PC-9 (cell line): ENCODE measurements at regions not wholly inside any gene's neighbourhood (a gene's known extent, or its start where the extent isn't known, plus 50 kb on each side); places are given as distances from the start of the nearest gene placed in this dataset.

ENCODE experiments used
- EZH2 ChIP-seq: fragments of 200-600 bp; sonication (generic); IDR thresholded peaks from 2 replicates; pipeline ENCODE4 v1.8.0; 2017; ENCODE audit warnings: antibody characterized with exemption, low read depth
- TF ChIP-seq, protein P1 (sequence below): fragments of 200-600 bp; sonication (generic); conservative IDR thresholded peaks from 2 replicates; pipeline ENCODE4 v1.6.1; 2017; ENCODE audit warnings: mixed run types, antibody characterized with exemption, mild to moderate bottlenecking, moderate library complexity

DNA sequence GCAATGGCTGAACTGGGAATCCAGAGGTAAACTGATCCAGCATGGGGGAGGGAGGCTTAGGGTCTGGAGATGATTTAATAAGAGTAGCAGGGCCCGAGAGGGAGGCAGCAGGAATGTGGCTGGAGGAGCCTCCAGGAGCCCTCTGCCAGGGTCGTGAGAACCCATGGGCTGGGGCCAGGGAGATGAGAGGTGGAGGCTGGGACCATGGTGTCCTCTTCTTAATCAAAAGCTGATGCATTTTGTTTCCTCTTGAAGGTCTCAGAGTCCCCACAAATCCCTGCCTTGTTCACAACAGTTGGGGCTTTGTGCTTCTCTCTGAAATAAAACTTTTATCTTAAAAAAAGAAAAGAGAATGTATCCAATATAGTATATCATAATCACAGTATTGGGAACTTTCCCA lies 123.7 kb upstream of the ZNF516 start:
- TF ChIP-seq, protein P1, sequence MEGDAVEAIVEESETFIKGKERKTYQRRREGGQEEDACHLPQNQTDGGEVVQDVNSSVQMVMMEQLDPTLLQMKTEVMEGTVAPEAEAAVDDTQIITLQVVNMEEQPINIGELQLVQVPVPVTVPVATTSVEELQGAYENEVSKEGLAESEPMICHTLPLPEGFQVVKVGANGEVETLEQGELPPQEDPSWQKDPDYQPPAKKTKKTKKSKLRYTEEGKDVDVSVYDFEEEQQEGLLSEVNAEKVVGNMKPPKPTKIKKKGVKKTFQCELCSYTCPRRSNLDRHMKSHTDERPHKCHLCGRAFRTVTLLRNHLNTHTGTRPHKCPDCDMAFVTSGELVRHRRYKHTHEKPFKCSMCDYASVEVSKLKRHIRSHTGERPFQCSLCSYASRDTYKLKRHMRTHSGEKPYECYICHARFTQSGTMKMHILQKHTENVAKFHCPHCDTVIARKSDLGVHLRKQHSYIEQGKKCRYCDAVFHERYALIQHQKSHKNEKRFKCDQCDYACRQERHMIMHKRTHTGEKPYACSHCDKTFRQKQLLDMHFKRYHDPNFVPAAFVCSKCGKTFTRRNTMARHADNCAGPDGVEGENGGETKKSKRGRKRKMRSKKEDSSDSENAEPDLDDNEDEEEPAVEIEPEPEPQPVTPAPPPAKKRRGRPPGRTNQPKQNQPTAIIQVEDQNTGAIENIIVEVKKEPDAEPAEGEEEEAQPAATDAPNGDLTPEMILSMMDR = no peak
- no peak for TF ChIP-seq EZH2
